ENCODE measurements at regions not wholly inside any gene's neighbourhood (a gene's known extent, or its start where the extent isn't known, plus 50 kb on each side); places are given as distances from the start of the nearest gene placed in this dataset.

GRCh38 chr14:58703161-58703506 is 65.4 kb downstream of the DACT1 start:
- Histone ChIP-seq H3K27me3 (no peaks in the 10 kb centered on the region), H3K4me1 (ENCODE audit: control insufficient read depth in 1 of 2, insufficient read depth in 1 of 2, low read depth in 1 of 2, low read length in 1 of 2) (no peaks in the 10 kb centered on the region)
- TF ChIP-seq CTCF (IDR thresholded peaks at IDR 0.05), result no peak

GRCh38 chr14:58705066-58705465 is 67.3 kb downstream of the DACT1 start:
- Histone ChIP-seq H3K36me3 (no peaks in the 10 kb centered on the region), H3K27me3 (no peaks in the 10 kb centered on the region), H3K4me1 (ENCODE audit: control insufficient read depth in 1 of 2, insufficient read depth in 1 of 2, low read depth in 1 of 2, low read length in 1 of 2) (no peaks in the 10 kb centered on the region), H3K4me3 (ENCODE audit: low read depth in 1 of 2, low read length in 1 of 2) (no peak overlapping the region), H3K9me3 (no peaks in the 10 kb centered on the region), H3K27ac (no peak overlapping the region)
- no peak for TF ChIP-seq CTCF (IDR thresholded peaks at IDR 0.05)

More at GRCh38 chr14:58703161-58703506, 65.4 kb downstream of the DACT1 start:
- H3K4me3 ChIP-seq (ENCODE audit: low read depth in 1 of 2, low read length in 1 of 2), result no peak overlapping the region
- no peaks in the 10 kb centered on the region for H3K36me3 ChIP-seq
- H3K9me3 ChIP-seq, result no peaks in the 10 kb centered on the region
- no peak overlapping the region for H3K27ac ChIP-seq

GRCh38 chr14:58707949-58708348 is 70.2 kb downstream of the DACT1 start:
- Histone ChIP-seq H3K9me3 (no peaks in the 10 kb centered on the region), H3K27ac (no peak overlapping the region)

GRCh38 chr14:58709949-58710348 is 72.2 kb downstream of the DACT1 start:
- H3K4me1 ChIP-seq (ENCODE audit: control insufficient read depth in 1 of 2, insufficient read depth in 1 of 2, low read depth in 1 of 2, low read length in 1 of 2), result no peaks in the 10 kb centered on the region
- no peaks in the 10 kb centered on the region for H3K27me3 ChIP-seq
- H3K36me3 ChIP-seq, result no peaks in the 10 kb centered on the region
- no peaks in the 10 kb centered on the region for H3K9me3 ChIP-seq
- no peak for TF ChIP-seq CTCF (IDR thresholded peaks at IDR 0.05)
- H3K27ac ChIP-seq, result no peak overlapping the region
- H3K4me3 ChIP-seq (ENCODE audit: low read depth in 1 of 2, low read length in 1 of 2), result no peak overlapping the region

More at GRCh38 chr14:58707949-58708348, 70.2 kb downstream of the DACT1 start:
- Histone ChIP-seq H3K27me3 (no peaks in the 10 kb centered on the region), H3K4me3 (ENCODE audit: low read depth in 1 of 2, low read length in 1 of 2) (no peak overlapping the region), H3K4me1 (ENCODE audit: control insufficient read depth in 1 of 2, insufficient read depth in 1 of 2, low read depth in 1 of 2, low read length in 1 of 2) (no peaks in the 10 kb centered on the region), H3K36me3 (no peaks in the 10 kb centered on the region)
- no peak for TF ChIP-seq CTCF (IDR thresholded peaks at IDR 0.05)

GRCh38 chr14:58711382-58711781 is 73.6 kb downstream of the DACT1 start:
- no peaks in the 10 kb centered on the region for H3K36me3 ChIP-seq
- H3K27ac ChIP-seq, result no peak overlapping the region
- no peaks in the 10 kb centered on the region for H3K27me3 ChIP-seq
- H3K9me3 ChIP-seq, result no peaks in the 10 kb centered on the region
- no peaks in the 10 kb centered on the region for H3K4me1 ChIP-seq (ENCODE audit: control insufficient read depth in 1 of 2, insufficient read depth in 1 of 2, low read depth in 1 of 2, low read length in 1 of 2)
- no peak overlapping the region for H3K4me3 ChIP-seq (ENCODE audit: low read depth in 1 of 2, low read length in 1 of 2)
- no peak for TF ChIP-seq CTCF (IDR thresholded peaks at IDR 0.05)

- Histone ChIP-seq H3K4me3 (ENCODE audit: low read depth in 1 of 2, low read length in 1 of 2) (no peak overlapping the region), H3K27me3 (no peaks in the 10 kb centered on the region), H3K4me1 (ENCODE audit: control insufficient read depth in 1 of 2, insufficient read depth in 1 of 2, low read depth in 1 of 2, low read length in 1 of 2) (no peaks in the 10 kb centered on the region), H3K36me3 (no peaks in the 10 kb centered on the region), H3K9me3 (no peaks in the 10 kb centered on the region), H3K27ac (no peak overlapping the region)
- TF ChIP-seq CTCF (IDR thresholded peaks at IDR 0.05), result no peak
These were observed 74.6 kb downstream of the DACT1 start for GRCh38 chr14:58712357-58712756.
